Mesendoderm (in vitro differentiated cells): ENCODE measurements at regions not wholly inside any gene's neighbourhood (a gene's known extent, or its start where the extent isn't known, plus 50 kb on each side); places are given as distances from the start of the nearest gene placed in this dataset.

ENCODE experiments used
- DNase-seq: peaks from one replicate; pipeline ENCODE4 v3.0.0; 2013
- H2AK5ac ChIP-seq: 2 replicates; pipeline ENCODE4 v1.6.1; 2013; ENCODE audit warnings: low read length, inconsistent platforms
- H2BK120ac ChIP-seq: 2 replicates; pipeline ENCODE4 v1.6.1; 2013; ENCODE audit warnings: low read depth, mild to moderate bottlenecking, low read length, moderate library complexity, mixed read lengths
- H2BK15ac ChIP-seq: replicated peaks from 2 replicates; pipeline ENCODE4 v1.6.1; 2013; ENCODE audit warnings: low read depth, mild to moderate bottlenecking, moderate library complexity
- H2BK5ac ChIP-seq: 2 replicates; pipeline ENCODE4 v1.6.1; 2013; ENCODE audit warnings: low read length, inconsistent platforms
- H3K18ac ChIP-seq: 2 replicates; pipeline ENCODE4 v1.6.1; 2013; ENCODE audit warnings: mild to moderate bottlenecking, low read length, mixed read lengths
- H3K23ac ChIP-seq: one replicate; pipeline ENCODE4 v1.6.1; 2013; ENCODE audit warnings: low read length
- H3K27ac ChIP-seq: 2 replicates; pipeline ENCODE4 v1.5.1; 2013; ENCODE audit warnings: low read depth, mild to moderate bottlenecking, inconsistent platforms, low read length, moderate library complexity
- H3K27me3 ChIP-seq: 2 replicates; pipeline ENCODE4 v1.6.1; 2013; ENCODE audit warnings: low read length, control low read depth, mild to moderate bottlenecking, inconsistent platforms; ENCODE audit not compliant: insufficient read depth, poor library complexity
- H3K36me3 ChIP-seq: 2 replicates; pipeline ENCODE4 v1.6.1; 2013; ENCODE audit warnings: low read length, inconsistent platforms; ENCODE audit not compliant: control insufficient read depth, insufficient read depth
- H3K4ac ChIP-seq: one replicate; pipeline ENCODE4 v1.6.1; 2013; ENCODE audit warnings: low read depth, mild to moderate bottlenecking, low read length, moderate library complexity
- H3K4me1 ChIP-seq: 2 replicates; pipeline ENCODE4 v1.6.1; 2013; ENCODE audit warnings: low read depth, low read length, inconsistent platforms; ENCODE audit not compliant: control insufficient read depth
- H3K4me2 ChIP-seq: 2 replicates; pipeline ENCODE4 v1.6.1; 2013; ENCODE audit warnings: low read length
- H3K4me3 ChIP-seq: 2 replicates; pipeline ENCODE4 v1.5.1; 2013; ENCODE audit warnings: mild to moderate bottlenecking, low read length
- H3K56ac ChIP-seq: one replicate; pipeline ENCODE4 v1.6.1; 2013; ENCODE audit warnings: low read length
- H3K79me1 ChIP-seq: 2 replicates; pipeline ENCODE4 v1.6.1; 2013; ENCODE audit warnings: low read length, inconsistent platforms
- H3K79me2 ChIP-seq: 2 replicates; pipeline ENCODE4 v1.6.1; 2013; ENCODE audit warnings: mild to moderate bottlenecking, low read length; ENCODE audit not compliant: control insufficient read depth, insufficient read depth
- H3K9ac ChIP-seq: 2 replicates; pipeline ENCODE4 v1.6.1; 2013; ENCODE audit warnings: low read length, inconsistent platforms
- H4K5ac ChIP-seq: one replicate; pipeline ENCODE4 v1.6.1; 2013; ENCODE audit warnings: low read length
- H4K8ac ChIP-seq: one replicate; pipeline ENCODE4 v1.6.1; 2013; ENCODE audit warnings: low read depth, mild to moderate bottlenecking, control low read depth, low read length, moderate library complexity
- WGBS: extraction: QIAGEN DNeasy Blood & Tissue Kit; methylation state at CpG from one replicate; pipeline ENCODE4 v1.1.7; 2013; ENCODE audit warnings: low lambda C conversion rate, missing lambda C conversion rate; ENCODE audit not compliant: insufficient coverage; ENCODE audit errors: extremely low coverage; 5-methylcytosine and 5-hydroxymethylcytosine counted together

GRCh38 chrY:12576278-12576677 is 124.8 kb upstream of the USP9Y start:
- DNase-seq = no peak
- Histone ChIP-seq H3K23ac (no peak overlapping the region), H3K27me3 (no peaks in the 10 kb centered on the region), H2BK15ac (no peak overlapping the region), H4K8ac (no peak overlapping the region), H3K4me2 (no peak overlapping the region), H3K4me3 (no peak overlapping the region), H2BK5ac (no peak overlapping the region), H3K4ac (no peak overlapping the region), H3K79me1 (no peaks in the 10 kb centered on the region), H2BK120ac (no peak overlapping the region), H3K4me1 (no peaks in the 10 kb centered on the region), H3K27ac (no peak overlapping the region), H4K5ac (no peak overlapping the region), H2AK5ac (no peak overlapping the region), H3K18ac (no peak overlapping the region), H3K36me3 (no peaks in the 10 kb centered on the region), H3K79me2 (no peaks in the 10 kb centered on the region), H3K9ac (no peak overlapping the region), H3K56ac (no peak overlapping the region)
- WGBS = no CpG with 5 or more reads among the region's 5 CpGs

GRCh38 chrY:12593532-12594216 is 107.4 kb upstream of the USP9Y start:
- no peak for DNase-seq
- Histone ChIP-seq H3K27ac (no peak overlapping the region), H3K4me3 (no peak overlapping the region), H3K79me2 (no peaks in the 10 kb centered on the region), H3K18ac (no peak overlapping the region), H2BK120ac (no peak overlapping the region), H2BK15ac (no peak overlapping the region), H3K23ac (no peak overlapping the region), H4K5ac (no peak overlapping the region), H3K36me3 (no peaks in the 10 kb centered on the region), H3K4me2 (no peak overlapping the region), H3K9ac (no peak overlapping the region), H3K27me3 (no peaks in the 10 kb centered on the region), H3K4me1 (no peaks in the 10 kb centered on the region), H2AK5ac (no peak overlapping the region), H2BK5ac (no peak overlapping the region), H3K56ac (no peak overlapping the region), H3K4ac (no peak overlapping the region), H3K79me1 (no peaks in the 10 kb centered on the region), H4K8ac (no peak overlapping the region)
- WGBS = no CpG with 5 or more reads among the region's 5 CpGs

GRCh38 chrY:12598783-12599182 is 102.2 kb upstream of the USP9Y start:
- DNase-seq = no peak
- Histone ChIP-seq H2BK15ac (no peak overlapping the region), H3K27me3 (no peaks in the 10 kb centered on the region), H3K4me3 (no peak overlapping the region), H3K18ac (no peak overlapping the region), H3K79me2 (no peaks in the 10 kb centered on the region), H3K27ac (no peak overlapping the region), H2BK5ac (no peak overlapping the region), H3K4me1 (no peaks in the 10 kb centered on the region), H3K9ac (no peak overlapping the region), H4K8ac (no peak overlapping the region), H2AK5ac (no peak overlapping the region), H3K79me1 (no peaks in the 10 kb centered on the region), H3K23ac (no peak overlapping the region), H3K36me3 (no peaks in the 10 kb centered on the region), H3K4me2 (no peak overlapping the region), H4K5ac (no peak overlapping the region), H2BK120ac (no peak overlapping the region), H3K4ac (no peak overlapping the region), H3K56ac (no peak overlapping the region)
- no CpG with 5 or more reads among the region's 5 CpGs for WGBS

- Histone ChIP-seq H4K8ac (no peak overlapping the region), H3K18ac (no peak overlapping the region), H3K79me2 (no peaks in the 10 kb centered on the region), H3K4me1 (no peaks in the 10 kb centered on the region), H3K36me3 (no peaks in the 10 kb centered on the region), H2AK5ac (no peak overlapping the region), H2BK120ac (no peak overlapping the region), H3K4me3 (no peak overlapping the region), H3K4ac (no peak overlapping the region), H3K27ac (no peak overlapping the region), H3K79me1 (no peaks in the 10 kb centered on the region), H4K5ac (no peak overlapping the region), H3K4me2 (no peak overlapping the region), H3K27me3 (no peaks in the 10 kb centered on the region), H3K56ac (no peak overlapping the region), H2BK15ac (no peak overlapping the region), H3K9ac (no peak overlapping the region), H3K23ac (no peak overlapping the region), H2BK5ac (no peak overlapping the region)
- no CpG with 5 or more reads among the region's 2 CpGs for WGBS
- DNase-seq = no peak
These were observed 95.6 kb upstream of the USP9Y start for GRCh38 chrY:12605426-12605825.

GRCh38 chrY:12610861-12611260 is 90.2 kb upstream of the USP9Y start:
- Histone ChIP-seq H3K79me1 (no peaks in the 10 kb centered on the region), H4K5ac (no peak overlapping the region), H3K36me3 (no peaks in the 10 kb centered on the region), H3K4me1 (no peaks in the 10 kb centered on the region), H3K79me2 (no peaks in the 10 kb centered on the region), H3K23ac (no peak overlapping the region), H3K27ac (no peak overlapping the region), H3K4me2 (no peak overlapping the region), H3K4ac (no peak overlapping the region), H2BK15ac (no peak overlapping the region), H3K9ac (no peak overlapping the region), H3K27me3 (no peaks in the 10 kb centered on the region), H3K18ac (no peak overlapping the region), H2BK120ac (no peak overlapping the region), H3K56ac (no peak overlapping the region), H2AK5ac (no peak overlapping the region), H4K8ac (no peak overlapping the region), H2BK5ac (no peak overlapping the region), H3K4me3 (no peak overlapping the region)
- no peak for DNase-seq
- no CpG with 5 or more reads among the region's 2 CpGs for WGBS

GRCh38 chrY:12615733-12616446 is 85.1 kb upstream of the USP9Y start:
- Histone ChIP-seq H3K36me3 (no peaks in the 10 kb centered on the region), H3K4me1 (no peaks in the 10 kb centered on the region), H3K4me3 (no peak overlapping the region), H3K79me2 (no peaks in the 10 kb centered on the region), H3K27me3 (no peaks in the 10 kb centered on the region), H2BK120ac (no peak overlapping the region), H3K27ac (no peak overlapping the region), H3K9ac (no peak overlapping the region), H2BK5ac (no peak overlapping the region), H3K79me1 (no peaks in the 10 kb centered on the region), H2AK5ac (no peak overlapping the region), H3K4me2 (no peak overlapping the region), H4K5ac (no peak overlapping the region), H4K8ac (no peak overlapping the region), H3K4ac (no peak overlapping the region), H2BK15ac (no peak overlapping the region), H3K18ac (no peak overlapping the region), H3K23ac (no peak overlapping the region), H3K56ac (no peak overlapping the region)
- DNase-seq = no peak
